WTC11 (cell line): ENCODE measurements at regions not wholly inside any gene's neighbourhood (a gene's known extent, or its start where the extent isn't known, plus 50 kb on each side); places are given as distances from the start of the nearest gene placed in this dataset.

ENCODE experiments used
- ATAC-seq: fragments of 200-7000 bp; cut with Tn5 transposase; 2 replicates; pipeline ENCODE4 v1.10.0; 2021; ENCODE audit warnings: mild to moderate bottlenecking, moderate library complexity
- CTCF ChIA-PET: fragments of 300-600 bp; sonication (Branson Sonifier 250); formaldehyde crosslinking; loops from one replicate; lab custom pipeline; 2021; ENCODE audit warnings: antibody characterized with exemption; lab: Charles Lee
- POLR2A ChIA-PET: fragments of 350-600 bp; sonication (Branson Sonifier 250); formaldehyde crosslinking; loops from one replicate; lab custom pipeline; 2021; ENCODE audit warnings: antibody characterized with exemption; lab: Charles Lee
- DNase-seq: peaks from one replicate; pipeline ENCODE4 v3.0.0; 2021; ENCODE audit warnings: low spot score
- H3K27ac Mint-ChIP-seq: 2 replicates; pipeline ENCODE4 v1.8.0; 2021; ENCODE audit warnings: mixed read lengths
- H3K27me3 Mint-ChIP-seq: 2 replicates; pipeline ENCODE4 v1.8.0; 2021; ENCODE audit warnings: low read depth, mild to moderate bottlenecking, moderate library complexity, mixed read lengths
- H3K36me3 Mint-ChIP-seq: 2 replicates; pipeline ENCODE4 v1.8.0; 2021; ENCODE audit warnings: mixed read lengths
- H3K4me1 Mint-ChIP-seq: 2 replicates; pipeline ENCODE4 v1.8.0; 2022; ENCODE audit warnings: mixed read lengths
- H3K4me3 Mint-ChIP-seq: 2 replicates; pipeline ENCODE4 v1.8.0; 2021; ENCODE audit warnings: mild to moderate bottlenecking, moderate library complexity, mixed read lengths
- H3K9me3 Mint-ChIP-seq: 2 replicates; pipeline ENCODE4 v1.8.0; 2021; ENCODE audit warnings: mixed read lengths
- CBFB ChIP-seq: sonication (generic); formaldehyde crosslinking; IDR thresholded peaks from 2 replicates; pipeline ENCODE4 v1.8.1; 2022; ENCODE audit warnings: mild to moderate bottlenecking, low read depth, missing genetic modification reagents
- ELF4 ChIP-seq: sonication (generic); formaldehyde crosslinking; IDR thresholded peaks from 2 replicates; pipeline ENCODE4 v1.8.1; 2022; ENCODE audit warnings: low read depth, mild to moderate bottlenecking, moderate library complexity, missing genetic modification reagents
- FOXP1 ChIP-seq: sonication (generic); formaldehyde crosslinking; IDR thresholded peaks from 2 replicates; pipeline ENCODE4 v1.8.0; 2022; ENCODE audit warnings: missing genetic modification reagents, mild to moderate bottlenecking, moderate library complexity, borderline replicate concordance
- FOXP4 ChIP-seq: sonication (generic); formaldehyde crosslinking; IDR thresholded peaks from 2 replicates; pipeline ENCODE4 v1.8.0; 2022; ENCODE audit warnings: mild to moderate bottlenecking, missing genetic modification reagents
- GABPB1 ChIP-seq: sonication (generic); formaldehyde crosslinking; IDR thresholded peaks from 2 replicates; pipeline ENCODE4 v1.8.1; 2023; ENCODE audit warnings: mild to moderate bottlenecking, missing genetic modification reagents
- GRHL2 ChIP-seq: fragments of 250-450 bp; sonication (Bioruptor Pico); IDR thresholded peaks from 2 replicates; pipeline ENCODE4 v1.8.0; 2022; ENCODE audit warnings: mild to moderate bottlenecking, moderate library complexity; ENCODE audit not compliant: insufficient replicate concordance, severe bottlenecking
- HMGA2 ChIP-seq: fragments of 250-450 bp; sonication (Bioruptor Pico); IDR thresholded peaks from 2 replicates; pipeline ENCODE4 v1.4.0; 2021; ENCODE audit warnings: mild to moderate bottlenecking, moderate library complexity
- IRF2 ChIP-seq: sonication (generic); formaldehyde crosslinking; IDR thresholded peaks from 2 replicates; pipeline ENCODE4 v1.8.0; 2022; ENCODE audit warnings: low read depth, missing genetic modification reagents, borderline replicate concordance
- KAT7 ChIP-seq: sonication (generic); formaldehyde crosslinking; IDR thresholded peaks from 2 replicates; pipeline ENCODE4 v1.8.1; 2023; ENCODE audit warnings: missing genetic modification reagents, mild to moderate bottlenecking, borderline replicate concordance
- MYBL2 ChIP-seq: sonication (generic); formaldehyde crosslinking; IDR thresholded peaks from 2 replicates; pipeline ENCODE4 v1.8.1; 2023; ENCODE audit warnings: mild to moderate bottlenecking, moderate library complexity, missing genetic modification reagents
- NFATC4 ChIP-seq: fragments of 250-450 bp; sonication (Bioruptor Pico); IDR thresholded peaks from 2 replicates; pipeline ENCODE4 v1.9.0; 2021; ENCODE audit warnings: mild to moderate bottlenecking
- PRDM15 ChIP-seq: sonication (generic); formaldehyde crosslinking; IDR thresholded peaks from 2 replicates; pipeline ENCODE4 v1.8.0; 2022; ENCODE audit warnings: missing genetic modification reagents
- PREB ChIP-seq: sonication (generic); formaldehyde crosslinking; IDR thresholded peaks from 2 replicates; pipeline ENCODE4 v1.8.1; 2022; ENCODE audit warnings: mild to moderate bottlenecking, missing genetic modification reagents, moderate library complexity, borderline replicate concordance
- RORB ChIP-seq: fragments of 250-450 bp; sonication (Bioruptor Pico); IDR thresholded peaks from 2 replicates; pipeline ENCODE4 v1.9.0; 2021; ENCODE audit warnings: mild to moderate bottlenecking
- SP1 ChIP-seq: sonication (generic); formaldehyde crosslinking; conservative IDR thresholded peaks from 2 replicates; pipeline ENCODE4 v1.8.1; 2022; ENCODE audit warnings: missing genetic modification reagents
- STAT6 ChIP-seq: sonication (generic); formaldehyde crosslinking; conservative IDR thresholded peaks from 2 replicates; pipeline ENCODE4 v1.8.1; 2023; ENCODE audit warnings: mild to moderate bottlenecking, low read depth, missing genetic modification reagents, moderate library complexity
- TEAD1 ChIP-seq: sonication (generic); formaldehyde crosslinking; IDR thresholded peaks from 2 replicates; pipeline ENCODE4 v1.8.0; 2022; ENCODE audit warnings: mild to moderate bottlenecking, missing genetic modification reagents
- ZNF121 ChIP-seq: sonication (generic); formaldehyde crosslinking; IDR thresholded peaks from 2 replicates; pipeline ENCODE4 v1.8.0; 2023; ENCODE audit warnings: missing genetic modification reagents
- ZNF396 ChIP-seq: fragments of 250-450 bp; sonication (Bioruptor Pico); IDR thresholded peaks from 2 replicates; pipeline ENCODE4 v1.8.0; 2021; ENCODE audit warnings: mild to moderate bottlenecking, moderate library complexity, borderline replicate concordance
- TF ChIP-seq, protein P1 (sequence below): fragments of 250-450 bp; sonication (Bioruptor Pico); IDR thresholded peaks from 2 replicates; pipeline ENCODE4 v2.1.2; 2022; ENCODE audit warnings: mild to moderate bottlenecking, moderate library complexity
- TF ChIP-seq, protein P2 (sequence below): sonication (generic); formaldehyde crosslinking; IDR thresholded peaks from 2 replicates; pipeline ENCODE4 v1.8.1; 2023; ENCODE audit warnings: mild to moderate bottlenecking, missing genetic modification reagents

- TF ChIP-seq MYBL2 (CRISPR knock-in tag) (no peak), ELF4 (CRISPR knock-in tag) (no peak), PRDM15 (no peak), PREB (CRISPR knock-in tag) (no peak), SP1 (no peak), ZNF396 (CRISPR knock-in tag) (no peak), IRF2 (CRISPR knock-in tag) (no peak), KAT7 (CRISPR knock-in tag) (no peak)
Observed at GRCh38 chr7:25067726-25068501, 57.1 kb downstream of the CYCS start (continued).

GRCh38 chr7:25066253-25066652 is 58.8 kb downstream of the CYCS start:
- H3K4me3 Mint-ChIP-seq = no peak overlapping the region
- H3K9me3 Mint-ChIP-seq = peaks cover 19% of the 10 kb centered on the region
- peaks cover 5% of the 10 kb centered on the region for H3K27me3 Mint-ChIP-seq
- POLR2A ChIA-PET = no interaction called here
- H3K4me1 Mint-ChIP-seq = peaks cover 26% of the 10 kb centered on the region
- H3K36me3 Mint-ChIP-seq = peaks cover 5% of the 10 kb centered on the region
- no peak for TF ChIP-seq GABPB1 (CRISPR knock-in tag)
- TF ChIP-seq FOXP1 = no peak
- no peak for TF ChIP-seq STAT6 (CRISPR knock-in tag)
- TF ChIP-seq HMGA2 (CRISPR knock-in tag) = no peak
- TF ChIP-seq TEAD1 (CRISPR knock-in tag) = no peak
- no peak for TF ChIP-seq GRHL2 (CRISPR knock-in tag)
- no peak for TF ChIP-seq MYBL2 (CRISPR knock-in tag)
- TF ChIP-seq RORB (CRISPR knock-in tag) = no peak
- TF ChIP-seq CBFB = no peak
- no peak for TF ChIP-seq NFATC4 (CRISPR knock-in tag)
- TF ChIP-seq, all 79 proteins: peak for 0
- no peak for ATAC-seq
- CTCF ChIA-PET = interaction anchor here (1.0 to 2.2 kb wide), 3 partner anchors 84 to 254 kb away, joined by 3 to 11 read pairs (median 3); no protein-coding TSS in a partner anchor
- no peak for DNase-seq
- H3K27ac Mint-ChIP-seq = no peak overlapping the region

- peaks cover 5% of the 10 kb centered on the region for H3K27me3 Mint-ChIP-seq
- H3K4me3 Mint-ChIP-seq = no peak overlapping the region
- ATAC-seq (no peak), DNase-seq (no peak)
- peaks cover 18% of the 10 kb centered on the region for H3K4me1 Mint-ChIP-seq
- H3K27ac Mint-ChIP-seq = no peak overlapping the region
- CTCF ChIA-PET = no interaction called here
- peaks cover 19% of the 10 kb centered on the region for H3K9me3 Mint-ChIP-seq
- POLR2A ChIA-PET = no interaction called here
- H3K36me3 Mint-ChIP-seq = peaks cover 5% of the 10 kb centered on the region
- TF ChIP-seq, protein P1, sequence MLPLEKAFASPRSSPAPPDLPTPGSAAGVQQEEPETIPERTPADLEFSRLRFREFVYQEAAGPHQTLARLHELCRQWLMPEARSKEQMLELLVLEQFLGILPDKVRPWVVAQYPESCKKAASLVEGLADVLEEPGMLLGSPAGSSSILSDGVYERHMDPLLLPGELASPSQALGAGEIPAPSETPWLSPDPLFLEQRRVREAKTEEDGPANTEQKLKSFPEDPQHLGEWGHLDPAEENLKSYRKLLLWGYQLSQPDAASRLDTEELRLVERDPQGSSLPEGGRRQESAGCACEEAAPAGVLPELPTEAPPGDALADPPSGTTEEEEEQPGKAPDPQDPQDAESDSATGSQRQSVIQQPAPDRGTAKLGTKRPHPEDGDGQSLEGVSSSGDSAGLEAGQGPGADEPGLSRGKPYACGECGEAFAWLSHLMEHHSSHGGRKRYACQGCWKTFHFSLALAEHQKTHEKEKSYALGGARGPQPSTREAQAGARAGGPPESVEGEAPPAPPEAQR (CRISPR knock-in tag) = no peak
- no peak for TF ChIP-seq FOXP4
- TF ChIP-seq, protein P2, sequence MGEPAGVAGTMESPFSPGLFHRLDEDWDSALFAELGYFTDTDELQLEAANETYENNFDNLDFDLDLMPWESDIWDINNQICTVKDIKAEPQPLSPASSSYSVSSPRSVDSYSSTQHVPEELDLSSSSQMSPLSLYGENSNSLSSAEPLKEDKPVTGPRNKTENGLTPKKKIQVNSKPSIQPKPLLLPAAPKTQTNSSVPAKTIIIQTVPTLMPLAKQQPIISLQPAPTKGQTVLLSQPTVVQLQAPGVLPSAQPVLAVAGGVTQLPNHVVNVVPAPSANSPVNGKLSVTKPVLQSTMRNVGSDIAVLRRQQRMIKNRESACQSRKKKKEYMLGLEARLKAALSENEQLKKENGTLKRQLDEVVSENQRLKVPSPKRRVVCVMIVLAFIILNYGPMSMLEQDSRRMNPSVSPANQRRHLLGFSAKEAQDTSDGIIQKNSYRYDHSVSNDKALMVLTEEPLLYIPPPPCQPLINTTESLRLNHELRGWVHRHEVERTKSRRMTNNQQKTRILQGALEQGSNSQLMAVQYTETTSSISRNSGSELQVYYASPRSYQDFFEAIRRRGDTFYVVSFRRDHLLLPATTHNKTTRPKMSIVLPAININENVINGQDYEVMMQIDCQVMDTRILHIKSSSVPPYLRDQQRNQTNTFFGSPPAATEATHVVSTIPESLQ (CRISPR knock-in tag) = no peak
- TF ChIP-seq ZNF121 (CRISPR knock-in tag) = no peak
Observed at GRCh38 chr7:25062380-25062779, 62.7 kb downstream of the CYCS start.
